D721Med (cell line): ENCODE measurements at regions not wholly inside any gene's neighbourhood (a gene's known extent, or its start where the extent isn't known, plus 50 kb on each side); places are given as distances from the start of the nearest gene placed in this dataset.

Experiments used
- DNase-seq: peaks from one replicate; pipeline ENCODE4 v3.0.0; 2011; ENCODE audit warnings: low spot score; ENCODE audit not compliant: insufficient read length
- FAIRE-seq: peaks from 2 replicates; lab custom pipeline; 2011; peaks lifted over from hg19 to GRCh38; lab: Jason Lieb, UNC
- TF ChIP-seq, protein P1 (sequence below): IDR thresholded peaks from 2 replicates; pipeline ENCODE4 v1.5.1; 2012; ENCODE audit warnings: mild to moderate bottlenecking, control low read depth; ENCODE audit not compliant: insufficient read depth; ENCODE audit errors: missing control alignments

DNA sequence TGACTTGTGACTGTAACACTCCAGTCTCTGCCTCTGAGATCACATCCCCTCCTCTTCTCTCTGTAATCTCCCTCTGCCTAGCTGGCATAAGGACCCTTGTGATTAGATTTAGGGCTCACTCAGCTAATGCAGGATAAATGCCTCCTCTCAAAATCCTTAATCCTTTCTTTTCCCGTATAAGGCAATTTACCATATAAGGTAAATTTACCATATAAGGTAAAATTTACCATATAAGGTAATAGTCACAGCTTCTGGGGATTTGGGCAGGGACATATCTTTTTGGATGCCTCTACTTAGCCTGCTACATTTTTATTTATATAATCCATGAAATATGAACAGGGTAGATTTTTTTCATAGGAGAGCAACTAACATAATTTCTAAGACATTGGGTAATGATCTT, 318.0 kb upstream of the PUM3 start:
- TF ChIP-seq, protein P1, sequence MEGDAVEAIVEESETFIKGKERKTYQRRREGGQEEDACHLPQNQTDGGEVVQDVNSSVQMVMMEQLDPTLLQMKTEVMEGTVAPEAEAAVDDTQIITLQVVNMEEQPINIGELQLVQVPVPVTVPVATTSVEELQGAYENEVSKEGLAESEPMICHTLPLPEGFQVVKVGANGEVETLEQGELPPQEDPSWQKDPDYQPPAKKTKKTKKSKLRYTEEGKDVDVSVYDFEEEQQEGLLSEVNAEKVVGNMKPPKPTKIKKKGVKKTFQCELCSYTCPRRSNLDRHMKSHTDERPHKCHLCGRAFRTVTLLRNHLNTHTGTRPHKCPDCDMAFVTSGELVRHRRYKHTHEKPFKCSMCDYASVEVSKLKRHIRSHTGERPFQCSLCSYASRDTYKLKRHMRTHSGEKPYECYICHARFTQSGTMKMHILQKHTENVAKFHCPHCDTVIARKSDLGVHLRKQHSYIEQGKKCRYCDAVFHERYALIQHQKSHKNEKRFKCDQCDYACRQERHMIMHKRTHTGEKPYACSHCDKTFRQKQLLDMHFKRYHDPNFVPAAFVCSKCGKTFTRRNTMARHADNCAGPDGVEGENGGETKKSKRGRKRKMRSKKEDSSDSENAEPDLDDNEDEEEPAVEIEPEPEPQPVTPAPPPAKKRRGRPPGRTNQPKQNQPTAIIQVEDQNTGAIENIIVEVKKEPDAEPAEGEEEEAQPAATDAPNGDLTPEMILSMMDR, result no peak
- DNase-seq (no peak), FAIRE-seq (no peak)

DNA sequence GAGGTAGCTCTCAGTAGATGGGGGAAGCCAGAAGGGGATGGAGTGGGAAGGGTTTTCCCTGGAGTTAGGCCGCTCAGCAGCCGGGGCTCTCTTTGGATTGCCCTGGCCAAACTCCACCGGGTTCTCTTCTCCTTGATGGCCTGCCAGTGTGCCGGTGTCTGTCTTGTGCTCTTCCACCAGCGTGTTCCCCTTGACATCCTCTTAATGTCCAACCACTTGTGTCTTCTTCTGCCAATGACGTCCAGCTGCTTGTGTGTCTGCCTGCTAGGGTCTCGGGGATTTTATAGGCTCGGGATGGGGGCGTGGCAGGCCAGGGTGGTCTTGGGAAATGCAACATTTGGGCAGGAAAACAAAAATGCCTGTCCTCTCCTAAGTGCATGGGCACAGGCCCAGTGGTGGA, 313.1 kb upstream of the PUM3 start:
- DNase-seq (no peak), FAIRE-seq (no peak)
- TF ChIP-seq, protein P1, result no peak

DNA sequence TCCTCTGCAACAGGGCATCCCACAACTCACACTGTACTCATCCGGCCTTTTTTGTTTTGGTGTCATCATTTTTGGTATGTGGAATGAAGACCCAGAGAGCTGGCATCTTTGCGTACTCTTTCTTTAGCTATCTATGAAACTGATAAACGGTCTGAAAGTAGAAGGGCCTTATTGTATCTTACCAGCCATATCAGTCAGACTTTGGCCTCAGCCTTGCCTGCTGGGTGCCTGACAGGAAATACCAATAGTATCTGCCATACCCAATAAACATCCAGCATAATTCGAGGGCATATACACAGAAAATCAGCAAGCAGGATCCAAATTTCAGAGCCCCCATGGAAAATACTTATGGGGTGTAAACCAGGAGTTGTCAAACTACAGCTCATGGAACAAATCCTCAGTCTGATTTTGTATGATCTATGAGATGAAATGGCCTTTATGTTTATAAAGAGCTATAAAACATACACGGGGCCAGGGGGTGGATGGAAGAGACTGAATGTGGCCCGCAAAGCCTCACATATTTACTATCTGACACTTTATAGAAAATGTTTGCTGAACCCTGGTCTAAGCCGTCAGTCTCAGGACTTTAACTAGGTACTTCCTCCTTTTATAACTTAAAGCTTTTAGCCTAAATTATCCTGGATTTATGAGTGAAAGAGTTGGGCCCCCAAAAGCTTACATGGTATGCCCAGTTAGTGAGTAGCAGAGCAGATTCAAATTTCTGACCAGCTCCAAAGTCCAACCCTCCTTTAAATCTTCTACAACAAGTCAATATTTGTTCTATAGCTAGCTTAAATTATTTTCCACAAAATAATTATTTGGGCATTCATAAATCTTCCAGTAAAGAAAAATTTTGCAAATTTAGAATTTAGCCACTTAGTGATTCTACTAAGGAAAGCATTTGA, 308.0 kb upstream of the PUM3 start:
- FAIRE-seq (no peak), DNase-seq (no peak)
- TF ChIP-seq, protein P1, result no peak

DNA sequence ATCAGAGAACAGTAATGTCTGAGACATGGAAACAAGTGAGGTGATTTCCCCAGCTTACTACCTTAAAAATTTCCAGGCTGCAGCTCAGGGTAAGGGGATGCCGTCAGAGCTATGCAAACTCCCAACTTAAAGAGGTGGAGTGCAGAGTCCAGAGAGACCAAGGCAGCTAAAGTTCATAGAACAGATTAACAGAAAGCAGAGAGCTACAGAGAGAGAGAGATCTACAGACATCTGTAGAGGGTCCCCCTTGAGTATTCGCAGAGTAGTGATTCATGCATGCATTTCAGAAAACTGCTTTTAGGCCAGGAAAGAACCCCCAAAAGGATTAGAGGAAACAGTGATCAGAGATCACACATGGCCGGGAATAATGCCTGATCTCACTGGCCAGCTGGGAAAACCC, 306.2 kb upstream of the PUM3 start:
- TF ChIP-seq, protein P1, result no peak
- FAIRE-seq (no peak), DNase-seq (no peak)

DNA sequence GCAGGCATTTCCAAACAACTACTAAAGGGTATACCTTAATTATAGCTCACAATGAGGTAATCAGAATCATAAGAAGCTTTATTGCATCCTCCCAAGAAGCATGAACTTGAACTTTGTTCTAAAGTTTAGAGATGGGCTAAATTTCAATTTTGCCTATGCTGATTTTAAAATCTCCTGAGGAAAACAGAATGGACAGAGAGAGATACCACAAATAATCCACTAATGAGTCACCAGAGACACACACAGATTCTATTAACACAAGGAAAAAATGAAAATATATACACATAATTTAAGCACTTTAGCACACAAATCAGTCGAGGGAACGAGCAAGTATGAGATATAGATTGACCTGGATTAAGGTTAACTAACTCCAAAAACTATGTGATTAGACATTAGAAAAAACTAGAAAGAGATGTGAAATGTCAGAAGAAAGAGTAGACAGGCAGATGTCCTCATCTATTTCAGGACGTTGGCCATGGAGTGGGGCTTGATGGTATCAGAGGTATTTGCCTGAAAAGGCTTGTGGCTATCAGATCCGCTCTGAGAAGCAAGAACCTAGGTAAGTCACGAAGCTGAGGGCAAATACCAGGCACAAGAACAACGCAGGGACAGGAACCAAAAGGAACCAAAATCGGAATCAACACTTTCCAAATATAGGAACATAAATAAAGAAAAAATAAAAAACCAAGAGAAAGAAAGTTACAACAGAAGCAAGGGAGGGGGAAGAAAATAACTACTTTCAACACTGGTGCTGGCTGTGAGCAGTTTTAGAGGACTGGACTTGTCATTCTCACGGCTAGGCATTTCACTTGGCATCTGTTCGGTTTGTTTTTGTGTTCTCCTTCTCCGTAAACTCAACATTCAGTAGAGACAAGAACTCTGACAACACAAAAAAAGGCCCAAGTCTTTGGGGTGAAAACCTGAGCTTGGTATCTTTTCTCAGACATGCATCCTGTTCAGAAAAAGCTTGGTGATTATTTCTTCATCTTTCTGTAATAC, 294.6 kb upstream of the PUM3 start:
- TF ChIP-seq, protein P1, result no peak
- FAIRE-seq, result peak; percentile 48
- DNase-seq, result no peak

DNA sequence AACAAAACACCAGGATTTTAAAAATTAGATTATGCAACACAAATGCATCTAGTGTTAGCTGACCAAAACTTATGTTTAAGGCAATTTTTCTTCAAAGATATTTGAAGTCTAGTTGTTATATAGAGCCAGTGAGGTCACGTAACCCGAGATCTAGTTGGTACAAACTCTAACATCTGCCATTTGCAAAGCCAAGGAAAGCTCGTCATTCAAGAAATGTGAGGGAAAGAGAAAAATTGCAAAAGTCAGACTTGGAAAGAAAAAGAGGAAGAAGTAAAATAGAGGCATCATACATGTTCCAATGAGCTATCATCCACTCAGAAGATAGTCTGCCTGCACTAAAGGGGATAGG, 293.4 kb upstream of the PUM3 start:
- FAIRE-seq, result peak; percentile 32
- TF ChIP-seq, protein P1, result no peak
- DNase-seq, result no peak
